Suprapubic skin (tissue), 4 donors: ENCODE measurements at regions not wholly inside any gene's neighbourhood (a gene's known extent, or its start where the extent isn't known, plus 50 kb on each side); places are given as distances from the start of the nearest gene placed in this dataset.

Experiments used
- DNase-seq, 2 donors: peaks; one replicate each; pipeline ENCODE4 v3.0.0-alpha.2; 2019; ENCODE audit warnings: low spot score in 2 of 2
- H3K27ac ChIP-seq: fragments of 200-600 bp; sonication (generic); one replicate; pipeline ENCODE4 v1.5.1; 2019
- H3K27me3 ChIP-seq: fragments of 200-600 bp; sonication (generic); one replicate; pipeline ENCODE4 v1.5.1; 2019
- H3K36me3 ChIP-seq: fragments of 200-600 bp; sonication (generic); one replicate; pipeline ENCODE4 v1.5.1; 2019
- H3K4me1 ChIP-seq: fragments of 200-600 bp; sonication (generic); one replicate; pipeline ENCODE4 v1.5.1; 2019
- H3K4me3 ChIP-seq: fragments of 200-600 bp; sonication (generic); one replicate; pipeline ENCODE4 v1.5.1; 2019; ENCODE audit warnings: mild to moderate bottlenecking
- H3K9me3 ChIP-seq: fragments of 200-600 bp; sonication (generic); one replicate; pipeline ENCODE4 v1.5.1; 2019
- EP300 ChIP-seq: sonication (generic); formaldehyde crosslinking; IDR thresholded peaks from one replicate; pipeline ENCODE4 v1.6.1; 2017; ENCODE audit warnings: antibody characterized with exemption
- POLR2A ChIP-seq, 2 donors: fragments of 450-650 bp; IDR thresholded peaks; one replicate each; pipeline ENCODE4 v1.6.1; 2017; ENCODE audit warnings: antibody characterized with exemption in 2 of 2, mild to moderate bottlenecking in 2 of 2, moderate library complexity in 2 of 2
- POLR2AphosphoS5 ChIP-seq, 3 donors: sonication (generic); formaldehyde crosslinking; IDR thresholded peaks; one replicate each; pipeline ENCODE4 v1.6.1; 2017; ENCODE audit warnings: antibody characterized with exemption in 3 of 3
- WGBS: methylation state at CpG from one replicate; pipeline ENCODE4 v1.1.5; 2018; 5-methylcytosine and 5-hydroxymethylcytosine counted together
- TF ChIP-seq, protein P1 (sequence below), 2 donors: fragments of 200-600 bp in 1 of 2; fragments of 450-650 bp in 1 of 2; sonication (generic) in 1 of 2; IDR thresholded peaks; one replicate each; pipeline ENCODE4 v1.5.1; 2016 to 2019; ENCODE audit warnings: antibody characterized with exemption in 2 of 2, mild to moderate bottlenecking in 1 of 2, moderate library complexity in 1 of 2

DNA sequence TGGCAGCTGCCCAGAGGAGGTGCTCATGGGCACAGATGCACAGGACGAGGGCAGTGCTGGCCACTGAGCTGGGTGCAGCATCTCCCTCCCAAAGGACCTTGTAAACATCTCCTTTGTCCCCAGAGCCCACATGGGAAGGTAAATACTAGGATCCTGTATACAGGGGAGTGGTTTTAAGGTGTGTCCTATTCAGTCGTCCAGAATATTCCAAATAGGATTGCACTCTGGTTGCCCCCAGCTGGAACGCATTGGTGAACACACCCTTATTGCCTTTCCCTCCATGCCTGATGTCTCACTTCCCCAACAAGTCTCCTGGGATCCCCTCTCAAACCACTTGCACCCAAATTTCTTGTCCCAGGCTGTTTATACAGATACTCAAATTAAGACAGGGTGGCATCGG, 152.0 kb upstream of the PCBD1 start:
- 68% methylated on average over 3 of the region's 4 CpGs for WGBS
- no peak for DNase-seq

DNA sequence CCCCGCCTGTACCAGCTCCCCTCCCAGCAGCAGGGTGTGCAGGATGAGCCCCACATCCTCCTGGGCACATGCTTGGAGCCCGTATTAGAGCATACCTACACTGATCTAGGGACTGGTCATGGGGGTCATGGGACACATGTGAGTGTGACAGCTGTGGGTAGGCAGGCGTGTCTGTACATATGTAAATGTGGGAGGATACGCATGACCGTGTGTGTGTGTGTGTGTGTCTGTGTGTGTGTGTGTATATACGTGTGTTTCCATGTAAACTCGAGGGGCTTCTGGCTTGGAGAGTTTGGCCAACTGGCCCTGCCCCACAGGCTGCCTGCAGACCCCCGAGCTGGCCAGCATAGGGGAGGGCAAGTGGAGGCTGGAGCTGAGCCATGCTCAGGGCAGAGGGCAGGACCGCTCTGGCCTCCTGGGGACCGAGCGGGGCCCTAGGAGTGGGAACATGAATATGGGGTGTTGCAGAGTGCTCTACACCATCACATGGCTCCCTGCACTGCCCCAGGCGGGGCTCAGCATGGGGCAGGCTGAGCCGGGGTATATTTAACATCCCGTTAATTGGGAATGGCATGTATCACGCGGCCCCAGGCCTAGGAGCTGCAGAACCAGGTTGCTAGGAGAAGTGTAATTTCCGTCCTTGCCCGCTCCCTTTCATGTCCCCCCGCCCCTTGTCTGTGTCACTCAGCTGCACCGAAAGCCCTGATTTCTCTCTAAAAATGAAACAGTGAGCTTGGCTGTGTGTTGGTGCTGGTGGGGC, 152.7 kb upstream of the PCBD1 start:
- Histone ChIP-seq H3K27me3 (no peaks in the 10 kb centered on the region), H3K4me3 (no peak overlapping the region), H3K36me3 (no peaks in the 10 kb centered on the region), H3K9me3 (no peaks in the 10 kb centered on the region), H3K27ac (no peak overlapping the region), H3K4me1 (no peaks in the 10 kb centered on the region)
- TF ChIP-seq, protein P1, sequence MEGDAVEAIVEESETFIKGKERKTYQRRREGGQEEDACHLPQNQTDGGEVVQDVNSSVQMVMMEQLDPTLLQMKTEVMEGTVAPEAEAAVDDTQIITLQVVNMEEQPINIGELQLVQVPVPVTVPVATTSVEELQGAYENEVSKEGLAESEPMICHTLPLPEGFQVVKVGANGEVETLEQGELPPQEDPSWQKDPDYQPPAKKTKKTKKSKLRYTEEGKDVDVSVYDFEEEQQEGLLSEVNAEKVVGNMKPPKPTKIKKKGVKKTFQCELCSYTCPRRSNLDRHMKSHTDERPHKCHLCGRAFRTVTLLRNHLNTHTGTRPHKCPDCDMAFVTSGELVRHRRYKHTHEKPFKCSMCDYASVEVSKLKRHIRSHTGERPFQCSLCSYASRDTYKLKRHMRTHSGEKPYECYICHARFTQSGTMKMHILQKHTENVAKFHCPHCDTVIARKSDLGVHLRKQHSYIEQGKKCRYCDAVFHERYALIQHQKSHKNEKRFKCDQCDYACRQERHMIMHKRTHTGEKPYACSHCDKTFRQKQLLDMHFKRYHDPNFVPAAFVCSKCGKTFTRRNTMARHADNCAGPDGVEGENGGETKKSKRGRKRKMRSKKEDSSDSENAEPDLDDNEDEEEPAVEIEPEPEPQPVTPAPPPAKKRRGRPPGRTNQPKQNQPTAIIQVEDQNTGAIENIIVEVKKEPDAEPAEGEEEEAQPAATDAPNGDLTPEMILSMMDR (IDR thresholded peaks at IDR 0.05): no peak
- no peak for TF ChIP-seq POLR2A (IDR thresholded peaks at IDR 0.05)
- TF ChIP-seq EP300: no peak
- TF ChIP-seq POLR2AphosphoS5 (IDR thresholded peaks at IDR 0.05): no peak
- WGBS: 75% methylated on average over 8 of the region's 20 CpGs
- DNase-seq: no peak

More for the DNA sequence above, 152.0 kb upstream of the PCBD1 start:
- TF ChIP-seq EP300 (no peak), POLR2AphosphoS5 (IDR thresholded peaks at IDR 0.05) (no peak), POLR2A (IDR thresholded peaks at IDR 0.05) (no peak)
- TF ChIP-seq, protein P1 (IDR thresholded peaks at IDR 0.05): no peak
- no peak overlapping the region for H3K27ac ChIP-seq
- H3K27me3 ChIP-seq: no peaks in the 10 kb centered on the region
- H3K9me3 ChIP-seq: no peaks in the 10 kb centered on the region
- no peak overlapping the region for H3K4me3 ChIP-seq
- no peaks in the 10 kb centered on the region for H3K4me1 ChIP-seq
- H3K36me3 ChIP-seq: no peaks in the 10 kb centered on the region

DNA sequence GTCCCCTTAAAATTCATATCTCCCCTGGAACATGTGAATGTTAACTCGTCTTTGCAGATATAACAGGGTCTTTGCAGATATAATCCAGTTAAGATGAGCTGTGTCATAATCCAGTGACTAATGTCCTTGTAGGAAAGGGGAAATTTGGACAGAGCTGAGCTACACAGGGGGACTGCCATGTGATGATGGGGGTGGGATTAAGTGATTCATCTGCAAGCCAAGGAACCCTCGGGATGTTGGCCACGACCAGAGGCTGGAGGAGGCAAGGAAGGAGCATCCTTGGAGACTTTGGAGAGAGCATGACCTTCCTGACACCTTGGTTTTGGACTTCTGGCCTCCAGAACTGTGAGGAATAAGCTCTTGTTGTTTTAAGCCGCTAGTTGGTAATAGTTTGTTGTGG, 153.9 kb upstream of the PCBD1 start:
- Histone ChIP-seq H3K27me3 (no peaks in the 10 kb centered on the region), H3K27ac (no peak overlapping the region), H3K4me1 (no peaks in the 10 kb centered on the region), H3K4me3 (no peak overlapping the region), H3K9me3 (no peaks in the 10 kb centered on the region), H3K36me3 (no peaks in the 10 kb centered on the region)
- WGBS: 52% methylated on average over 4 of the region's 4 CpGs
- no peak for TF ChIP-seq EP300
- TF ChIP-seq, protein P1 (IDR thresholded peaks at IDR 0.05): no peak
- TF ChIP-seq POLR2AphosphoS5 (IDR thresholded peaks at IDR 0.05): no peak
- no peak for TF ChIP-seq POLR2A (IDR thresholded peaks at IDR 0.05)
- DNase-seq: no peak

DNA sequence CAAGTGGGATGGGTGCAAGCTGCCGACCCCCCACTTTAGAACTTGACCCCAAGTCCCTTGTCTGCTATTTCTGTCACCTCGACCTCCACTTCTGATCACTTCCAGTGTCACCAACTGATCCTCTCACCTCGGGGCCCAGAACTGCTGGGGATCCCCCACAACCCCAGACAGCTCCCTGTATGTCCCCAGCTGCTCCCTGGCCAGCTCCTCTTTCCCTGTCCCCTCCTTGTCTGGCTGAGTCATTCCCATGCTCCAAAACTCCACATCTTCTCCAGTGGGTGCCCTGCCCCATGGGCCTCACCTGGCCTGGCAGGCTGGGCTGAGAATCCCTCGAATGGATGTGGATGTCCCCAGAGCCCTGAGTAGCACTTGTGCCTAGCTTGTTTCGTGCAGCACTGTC, 154.3 kb upstream of the PCBD1 start:
- no peaks in the 10 kb centered on the region for H3K9me3 ChIP-seq
- no peaks in the 10 kb centered on the region for H3K4me1 ChIP-seq
- no peaks in the 10 kb centered on the region for H3K27me3 ChIP-seq
- H3K4me3 ChIP-seq: no peak overlapping the region
- DNase-seq: no peak
- H3K27ac ChIP-seq: no peak overlapping the region
- H3K36me3 ChIP-seq: no peaks in the 10 kb centered on the region
- TF ChIP-seq, protein P1 (IDR thresholded peaks at IDR 0.05): no peak
- TF ChIP-seq EP300 (no peak), POLR2A (IDR thresholded peaks at IDR 0.05) (no peak), POLR2AphosphoS5 (IDR thresholded peaks at IDR 0.05) (no peak)
- 69% methylated on average over 5 of the region's 5 CpGs for WGBS

DNA sequence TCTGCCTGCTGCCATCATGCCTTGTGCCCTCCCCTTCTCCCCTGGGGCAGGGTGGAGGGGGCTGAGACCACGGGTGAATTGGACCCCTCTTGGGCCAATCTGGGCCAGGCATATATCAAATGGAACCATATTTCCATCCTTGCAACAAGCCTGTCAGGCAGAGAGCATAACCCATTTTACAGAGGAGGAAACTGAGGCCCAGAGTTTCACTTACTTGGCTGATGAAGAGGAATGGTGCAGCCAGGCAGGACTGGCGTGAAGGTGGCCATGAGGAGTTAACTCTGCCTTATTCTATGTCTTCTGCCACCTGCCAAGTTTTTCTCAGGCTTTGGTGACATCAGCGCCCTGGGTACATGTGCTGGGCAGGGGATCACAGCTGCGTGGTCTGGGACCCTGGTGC, 155.5 kb upstream of the PCBD1 start:
- Histone ChIP-seq H3K9me3 (no peaks in the 10 kb centered on the region), H3K27ac (no peak overlapping the region), H3K4me1 (no peaks in the 10 kb centered on the region), H3K27me3 (no peaks in the 10 kb centered on the region), H3K4me3 (no peak overlapping the region), H3K36me3 (no peaks in the 10 kb centered on the region)
- TF ChIP-seq, protein P1 (IDR thresholded peaks at IDR 0.05): no peak
- TF ChIP-seq EP300: no peak
- TF ChIP-seq POLR2A (IDR thresholded peaks at IDR 0.05): no peak
- no peak for TF ChIP-seq POLR2AphosphoS5 (IDR thresholded peaks at IDR 0.05)
- 20% methylated on average over 1 of the region's 4 CpGs for WGBS
- DNase-seq: no peak
